Natural killer cell (primary cell): ENCODE measurements at regions not wholly inside any gene's neighbourhood (a gene's known extent, or its start where the extent isn't known, plus 50 kb on each side); places are given as distances from the start of the nearest gene placed in this dataset.

ENCODE experiments used
- ATAC-seq, 3 donors: fragments of 150-1000 bp in 2 of 3; fragments of 200-7000 bp in 1 of 3; cut with Tn5 transposase; 1 replicate in 1 of 3; 2 replicates in 2 of 3; pipeline ENCODE4 v1.10.0; 2021; ENCODE audit warnings: mild to moderate bottlenecking in 2 of 3, moderate library complexity in 2 of 3
- DNase-seq, 2 donors: peaks; one replicate each; pipeline versions ENCODE4 v3.0.0 to v3.0.0-alpha.2; 2013 to 2021; ENCODE audit warnings: mixed read lengths in 1 of 2
- H3K27ac ChIP-seq: one replicate; pipeline ENCODE4 v1.5.1; 2013; ENCODE audit warnings: mild to moderate bottlenecking, low read length
- H3K27me3 ChIP-seq: one replicate; pipeline ENCODE4 v1.6.1; 2013; ENCODE audit warnings: low read length; ENCODE audit not compliant: control insufficient read depth, insufficient read depth
- H3K36me3 ChIP-seq: one replicate; pipeline ENCODE4 v1.6.1; 2013; ENCODE audit warnings: low read length; ENCODE audit not compliant: control insufficient read depth, insufficient read depth
- H3K4me1 ChIP-seq: one replicate; pipeline ENCODE4 v1.6.1; 2013; ENCODE audit warnings: low read length; ENCODE audit not compliant: control insufficient read depth, insufficient read depth
- H3K4me3 ChIP-seq: one replicate; pipeline ENCODE4 v1.5.1; 2013; ENCODE audit warnings: low read length
- H3K9me3 ChIP-seq: one replicate; pipeline ENCODE4 v1.6.1; 2013; ENCODE audit warnings: low read length; ENCODE audit not compliant: control insufficient read depth, insufficient read depth
- H3K27ac Mint-ChIP-seq, 2 donors: one replicate each; pipeline ENCODE4 v1.8.0; 2022; ENCODE audit warnings: mild to moderate bottlenecking in 2 of 2, mixed read lengths in 2 of 2, moderate library complexity in 1 of 2
- H3K27me3 Mint-ChIP-seq, 2 donors: one replicate each; pipeline ENCODE4 v1.8.0; 2022; ENCODE audit warnings: low read depth in 2 of 2, mixed read lengths in 2 of 2
- H3K36me3 Mint-ChIP-seq: one replicate; pipeline ENCODE4 v1.8.0; 2022; ENCODE audit warnings: mixed read lengths
- H3K4me1 Mint-ChIP-seq, 2 donors: one replicate each; pipeline ENCODE4 v1.8.0; 2022; ENCODE audit warnings: mixed read lengths in 2 of 2
- H3K4me3 Mint-ChIP-seq: one replicate; pipeline ENCODE4 v1.8.0; 2022; ENCODE audit warnings: mild to moderate bottlenecking, moderate library complexity, mixed read lengths
- H3K9me3 Mint-ChIP-seq, 2 donors: one replicate each; pipeline ENCODE4 v1.8.0; 2022; ENCODE audit warnings: mixed read lengths in 2 of 2
- WGBS: methylation state at CpG from one replicate; pipeline ENCODE4 v1.1.7; 2013; ENCODE audit warnings: missing lambda C conversion rate; ENCODE audit not compliant: insufficient coverage; 5-methylcytosine and 5-hydroxymethylcytosine counted together
- intact Hi-C: fragments of 100-400 bp; cut with micrococcal nuclease; formaldehyde crosslinking; loops from one replicate; pipeline ENCODE4 v1.14.2; 2022
- TF ChIP-seq, protein P1 (sequence below): fragments of 200-600 bp; IDR thresholded peaks from one replicate; pipeline ENCODE4 v1.8.0; 2022; ENCODE audit warnings: antibody characterized with exemption

DNA sequence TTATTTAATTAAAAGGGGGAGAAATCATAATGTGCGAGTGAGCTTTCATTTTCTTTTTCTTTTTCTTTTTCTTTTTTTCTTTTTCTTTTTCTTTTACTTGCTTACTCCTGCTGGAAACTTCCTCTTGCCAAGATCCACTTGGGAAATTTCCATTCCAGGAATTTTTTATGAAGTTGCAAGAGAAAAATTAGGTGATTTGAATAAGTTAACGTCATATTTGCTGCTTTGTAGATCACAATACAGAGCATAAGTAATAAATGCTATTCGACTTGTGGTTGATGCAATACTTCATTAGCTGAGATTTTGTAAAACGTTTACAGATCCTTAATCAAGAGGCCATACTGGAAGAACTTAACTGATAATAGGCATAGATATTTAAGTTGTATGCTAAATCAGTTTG lies 354.7 kb upstream of the SMIM21 start:
- no peaks in the 10 kb centered on the region for H3K4me1 ChIP-seq
- Mint-ChIP-seq H3K36me3 (no peaks in the 10 kb centered on the region), H3K27me3 (peaks cover 7 to 10% of the 10 kb centered on the region in 2 donors), H3K4me1 (no peaks in the 10 kb centered on the region), H3K4me3 (no peak overlapping the region), H3K27ac (no peak overlapping the region), H3K9me3 (no peaks in the 10 kb centered on the region)
- WGBS = 88% methylated on average over 3 of the region's 4 CpGs
- no peak for DNase-seq
- H3K9me3 ChIP-seq = no peaks in the 10 kb centered on the region
- intact Hi-C loops = no loop called here
- ATAC-seq = no peak
- no peaks in the 10 kb centered on the region for H3K36me3 ChIP-seq
- TF ChIP-seq, protein P1, sequence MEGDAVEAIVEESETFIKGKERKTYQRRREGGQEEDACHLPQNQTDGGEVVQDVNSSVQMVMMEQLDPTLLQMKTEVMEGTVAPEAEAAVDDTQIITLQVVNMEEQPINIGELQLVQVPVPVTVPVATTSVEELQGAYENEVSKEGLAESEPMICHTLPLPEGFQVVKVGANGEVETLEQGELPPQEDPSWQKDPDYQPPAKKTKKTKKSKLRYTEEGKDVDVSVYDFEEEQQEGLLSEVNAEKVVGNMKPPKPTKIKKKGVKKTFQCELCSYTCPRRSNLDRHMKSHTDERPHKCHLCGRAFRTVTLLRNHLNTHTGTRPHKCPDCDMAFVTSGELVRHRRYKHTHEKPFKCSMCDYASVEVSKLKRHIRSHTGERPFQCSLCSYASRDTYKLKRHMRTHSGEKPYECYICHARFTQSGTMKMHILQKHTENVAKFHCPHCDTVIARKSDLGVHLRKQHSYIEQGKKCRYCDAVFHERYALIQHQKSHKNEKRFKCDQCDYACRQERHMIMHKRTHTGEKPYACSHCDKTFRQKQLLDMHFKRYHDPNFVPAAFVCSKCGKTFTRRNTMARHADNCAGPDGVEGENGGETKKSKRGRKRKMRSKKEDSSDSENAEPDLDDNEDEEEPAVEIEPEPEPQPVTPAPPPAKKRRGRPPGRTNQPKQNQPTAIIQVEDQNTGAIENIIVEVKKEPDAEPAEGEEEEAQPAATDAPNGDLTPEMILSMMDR = no peak
- no peaks in the 10 kb centered on the region for H3K27me3 ChIP-seq
- H3K27ac ChIP-seq = no peak overlapping the region
- no peak overlapping the region for H3K4me3 ChIP-seq

DNA sequence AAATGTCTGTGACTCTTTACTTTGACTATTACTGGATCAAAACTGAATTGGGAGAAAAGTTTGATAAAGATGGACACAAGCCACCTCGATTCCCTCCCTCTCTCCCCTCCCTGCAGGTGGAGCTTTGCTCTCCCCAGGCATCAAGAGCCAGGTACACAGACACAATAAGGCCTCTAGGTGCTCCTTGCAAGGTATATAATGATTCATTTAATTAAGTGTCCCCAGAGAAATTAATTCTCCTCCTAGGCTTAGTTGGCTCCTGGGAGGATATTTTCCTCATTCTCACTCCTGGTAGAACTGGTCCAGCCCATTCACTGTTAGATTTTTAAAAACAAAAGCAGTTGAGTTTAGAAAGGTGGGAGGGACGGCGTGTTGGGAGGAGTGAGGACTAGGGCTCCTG lies 352.4 kb upstream of the SMIM21 start:
- Histone ChIP-seq H3K9me3 (no peaks in the 10 kb centered on the region), H3K4me3 (no peak overlapping the region), H3K27me3 (no peaks in the 10 kb centered on the region), H3K36me3 (no peaks in the 10 kb centered on the region), H3K4me1 (no peaks in the 10 kb centered on the region), H3K27ac (no peak overlapping the region)
- Mint-ChIP-seq H3K9me3 (no peaks in the 10 kb centered on the region), H3K27me3 (peaks cover 7 to 8% of the 10 kb centered on the region in 2 donors), H3K4me3 (no peak overlapping the region), H3K36me3 (no peaks in the 10 kb centered on the region), H3K27ac (no peak overlapping the region), H3K4me1 (no peaks in the 10 kb centered on the region)
- TF ChIP-seq, protein P1 = no peak
- no peak for ATAC-seq
- DNase-seq = no peak
- intact Hi-C loops = no loop called here
- WGBS = 95% methylated on average over 2 of the region's 3 CpGs

GRCh38 chr18:75779450-75779849 lies 351.9 kb upstream of the SMIM21 start:
- TF ChIP-seq, protein P1 = no peak
- Mint-ChIP-seq H3K4me3 (no peak overlapping the region), H3K9me3 (no peaks in the 10 kb centered on the region), H3K27me3 (peaks cover 7 to 8% of the 10 kb centered on the region in 2 donors), H3K36me3 (no peaks in the 10 kb centered on the region), H3K4me1 (no peaks in the 10 kb centered on the region), H3K27ac (no peak overlapping the region)
- Histone ChIP-seq H3K9me3 (no peaks in the 10 kb centered on the region), H3K4me3 (no peak overlapping the region), H3K27me3 (no peaks in the 10 kb centered on the region), H3K36me3 (no peaks in the 10 kb centered on the region), H3K4me1 (no peaks in the 10 kb centered on the region), H3K27ac (no peak overlapping the region)
- 72% methylated on average over 4 of the region's 4 CpGs for WGBS
- ATAC-seq = no peak
- DNase-seq = no peak
- intact Hi-C loops = no loop called here

- ATAC-seq = no peak
- no peaks in the 10 kb centered on the region for H3K27me3 ChIP-seq
- Mint-ChIP-seq H3K27me3 (peaks cover 8 to 10% of the 10 kb centered on the region in 2 donors), H3K4me1 (no peaks in the 10 kb centered on the region), H3K27ac (no peak overlapping the region), H3K4me3 (no peak overlapping the region), H3K36me3 (no peaks in the 10 kb centered on the region), H3K9me3 (no peaks in the 10 kb centered on the region)
- H3K27ac ChIP-seq = no peak overlapping the region
- H3K36me3 ChIP-seq = no peaks in the 10 kb centered on the region
- TF ChIP-seq, protein P1 = no peak
- 56% methylated on average over 6 of the region's 6 CpGs for WGBS
- H3K4me1 ChIP-seq = no peaks in the 10 kb centered on the region
- intact Hi-C loops = no loop called here
- H3K4me3 ChIP-seq = no peak overlapping the region
- H3K9me3 ChIP-seq = no peaks in the 10 kb centered on the region
- DNase-seq = no peak
These were observed 350.1 kb upstream of the SMIM21 start for GRCh38 chr18:75777630-75778029.
